DMS 273 treated with DMSO at 0.1 percent for 48 hours (cell line): ENCODE measurements at regions not wholly inside any gene's neighbourhood (a gene's known extent, or its start where the extent isn't known, plus 50 kb on each side); places are given as distances from the start of the nearest gene placed in this dataset.
"Not testable (repeated sequence)": the region's sequence is repeated elsewhere in the genome, so short reads cannot be mapped to it uniquely, and the experiment has no call there.

Experiments used
- DNase-seq: peaks from one replicate; lab custom pipeline; 2025; lab: John Stamatoyannopoulos, UW

DNA sequence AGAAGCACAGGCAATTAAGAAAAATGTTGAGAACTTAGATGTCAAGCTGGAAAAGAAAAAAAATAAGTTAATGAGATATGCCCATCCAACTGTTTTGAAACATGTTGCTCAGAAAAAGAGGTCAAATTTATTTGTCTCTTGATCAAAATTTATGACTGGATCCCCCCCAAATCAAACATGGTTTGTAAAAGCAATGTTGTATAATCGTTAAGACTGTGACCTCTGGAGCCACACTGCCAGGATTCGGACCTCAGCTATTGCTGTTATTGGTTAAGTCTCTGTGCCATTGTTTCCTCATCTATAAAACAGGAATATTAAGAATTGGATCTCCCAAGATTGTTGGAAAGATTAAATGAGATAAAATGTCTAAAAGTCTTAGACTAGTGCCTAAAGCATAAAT is 51.9 kb upstream of the LRRK2 start:
- no peak for DNase-seq

- DNase-seq = no peak
These were observed 53.3 kb upstream of the LRRK2 start for GRCh38 chr12:40171501-40171900.

DNA sequence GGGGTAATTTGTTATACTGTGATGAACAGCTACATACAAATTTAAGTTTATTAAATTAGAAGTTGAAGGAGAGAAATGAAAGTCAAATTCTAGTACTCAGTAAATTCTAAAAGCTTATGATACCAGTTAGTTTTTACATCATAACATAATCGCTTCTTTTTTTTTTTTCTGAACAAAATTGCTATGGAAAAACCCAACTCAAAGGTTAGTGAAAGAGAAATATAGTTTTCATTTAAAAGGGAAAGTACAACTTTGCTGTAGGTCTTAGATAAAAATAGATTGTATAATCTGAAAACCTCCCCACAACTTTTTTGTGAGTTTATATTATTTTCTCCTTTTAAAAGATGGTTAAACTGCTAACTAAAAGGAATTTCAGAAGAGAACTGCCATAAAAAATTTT is 53.7 kb upstream of the LRRK2 start:
- DNase-seq = no peak

DNA sequence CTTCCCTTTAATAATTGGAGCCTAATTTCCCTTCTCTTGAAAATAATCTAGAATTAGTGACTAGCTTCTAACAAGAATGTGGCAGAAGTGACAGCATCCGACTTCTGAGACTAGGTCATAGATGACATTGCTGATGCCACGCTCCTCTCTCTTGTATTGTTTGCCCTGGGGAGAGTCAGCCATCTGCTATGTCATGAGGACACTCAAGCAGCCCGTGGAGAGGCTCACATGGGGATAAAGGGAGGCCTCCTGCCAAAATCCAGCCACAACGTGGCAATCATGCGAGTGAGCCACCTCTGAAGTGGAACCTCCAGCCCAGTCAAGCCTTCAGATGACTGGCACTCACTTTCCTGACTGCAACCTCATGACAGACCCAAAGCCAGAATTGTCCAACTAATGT is 54.2 kb upstream of the LRRK2 start:
- no peak for DNase-seq

DNA sequence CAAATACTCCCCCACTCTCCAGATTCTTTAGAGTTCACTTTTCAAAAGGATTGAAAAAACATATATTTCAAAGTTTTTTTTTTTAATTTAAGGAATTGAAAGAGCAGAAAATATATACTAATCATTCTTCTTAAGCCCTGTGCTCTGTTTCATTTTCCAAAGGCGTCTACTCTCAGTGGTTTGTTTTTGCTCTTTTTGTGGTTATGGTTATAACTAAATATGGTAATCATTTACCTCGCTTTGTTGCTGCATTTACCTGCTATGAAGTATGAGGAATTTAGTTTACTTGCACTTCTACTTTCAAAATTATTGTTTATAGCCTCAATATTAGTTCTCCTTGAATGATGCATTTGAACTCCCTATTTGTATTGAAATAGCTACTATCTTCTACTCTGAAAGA is 55.9 kb upstream of the LRRK2 start:
- DNase-seq = no peak

DNA sequence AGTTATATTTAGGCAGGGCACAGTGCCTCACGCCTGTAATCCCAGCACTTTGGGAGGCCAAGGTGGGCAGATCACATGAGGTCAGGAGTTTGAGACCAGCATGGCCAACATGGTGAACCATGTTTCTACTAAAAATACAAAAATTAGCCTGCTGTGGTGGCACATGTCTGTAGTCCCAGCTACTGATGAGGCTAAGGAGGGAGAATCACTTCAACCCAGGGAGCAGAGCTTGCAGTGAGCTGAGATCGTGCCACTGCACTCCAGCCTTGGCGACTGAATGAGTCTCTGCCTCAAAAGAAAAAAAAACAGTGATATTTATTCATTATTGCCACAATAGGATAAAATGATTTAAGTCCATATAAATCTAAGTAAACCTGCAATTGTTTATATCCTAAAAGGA is 56.4 kb upstream of the LRRK2 start:
- DNase-seq = not testable (repeated sequence)

GRCh38 chr12:40168001-40168400 is 56.8 kb upstream of the LRRK2 start:
- no peak for DNase-seq

DNA sequence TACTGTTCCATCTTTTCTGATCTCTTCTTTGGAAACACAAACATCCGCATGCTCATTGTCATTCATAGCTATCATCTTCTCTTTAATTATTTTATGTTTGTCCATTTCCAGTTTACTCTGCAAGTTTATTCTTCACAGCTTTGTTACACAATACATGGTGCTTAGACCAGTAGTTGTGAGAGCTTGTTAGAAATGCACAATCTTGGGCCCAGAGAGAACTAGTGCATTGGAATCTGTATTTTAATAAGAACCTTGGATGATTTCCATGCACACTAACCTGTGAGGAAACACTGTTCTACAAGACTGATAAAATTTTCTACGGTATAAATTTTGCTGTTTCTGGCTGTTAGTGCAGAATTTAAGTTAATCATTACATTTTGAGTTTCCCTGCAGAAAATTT is 59.3 kb upstream of the SLC2A13 start:
- DNase-seq = no peak

DNA sequence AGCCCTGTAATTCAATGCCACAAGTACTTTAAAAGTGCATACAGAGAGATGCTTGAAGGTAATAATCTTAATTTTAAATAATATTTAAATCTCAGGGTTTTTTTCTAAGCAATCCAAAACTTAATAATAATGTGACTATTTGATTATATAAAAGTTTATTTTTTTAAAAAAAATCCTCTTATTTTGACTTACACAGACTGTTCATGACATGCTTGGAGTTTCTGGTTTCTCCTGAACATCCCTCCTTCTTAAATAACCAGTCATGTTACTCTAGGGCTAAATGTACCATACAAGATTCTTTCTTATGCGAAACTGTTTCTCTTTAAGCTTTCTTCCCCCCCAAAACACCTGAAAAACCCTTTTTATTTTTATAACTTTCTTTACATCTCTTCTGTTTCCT is 58.2 kb upstream of the SLC2A13 start:
- DNase-seq = no peak

DNA sequence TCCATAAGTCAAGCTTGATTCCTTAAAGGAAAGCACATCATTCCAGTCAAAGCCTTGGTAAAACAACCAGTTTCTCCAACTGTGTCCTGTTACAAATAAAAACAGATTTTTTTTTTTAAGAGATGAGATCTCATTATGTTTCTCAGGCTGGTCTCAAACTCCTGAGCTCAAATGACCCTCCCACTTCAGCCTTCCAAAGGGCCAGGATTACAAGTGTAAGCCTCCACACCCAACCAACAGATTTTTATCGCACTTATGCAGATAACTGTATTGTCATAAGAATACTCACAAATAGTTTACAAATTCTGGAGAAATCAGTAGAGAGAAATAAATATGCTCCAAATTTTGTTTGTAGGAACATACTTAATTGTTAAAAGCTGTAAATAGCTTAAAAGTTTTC is 56.2 kb upstream of the SLC2A13 start:
- DNase-seq = no peak

DNA sequence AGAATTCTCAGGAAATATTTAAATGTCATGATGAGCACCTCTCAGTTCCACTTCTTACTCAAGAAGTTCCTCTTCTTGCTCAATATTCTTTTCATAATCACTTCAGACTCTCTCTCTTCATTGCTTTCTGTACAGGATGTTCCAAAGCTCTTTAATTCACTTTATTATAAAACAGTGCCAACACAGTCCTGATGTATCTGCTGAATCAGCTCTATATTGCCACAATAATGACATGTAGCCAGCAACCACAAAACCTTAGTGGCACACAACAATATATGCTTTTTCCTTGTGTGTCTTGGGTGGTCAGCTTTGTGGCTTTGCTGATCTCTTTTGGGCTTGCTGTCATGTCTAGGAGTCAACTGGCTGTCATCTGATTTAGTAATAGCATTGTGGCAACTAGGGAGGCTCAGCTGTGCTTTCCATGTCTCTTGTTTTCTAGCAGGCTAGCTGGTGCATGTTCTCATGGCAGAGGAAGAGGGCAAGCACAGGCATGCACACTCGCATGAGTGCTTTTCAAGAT is 52.8 kb upstream of the SLC2A13 start:
- peak; percentile 35 for DNase-seq

DNA sequence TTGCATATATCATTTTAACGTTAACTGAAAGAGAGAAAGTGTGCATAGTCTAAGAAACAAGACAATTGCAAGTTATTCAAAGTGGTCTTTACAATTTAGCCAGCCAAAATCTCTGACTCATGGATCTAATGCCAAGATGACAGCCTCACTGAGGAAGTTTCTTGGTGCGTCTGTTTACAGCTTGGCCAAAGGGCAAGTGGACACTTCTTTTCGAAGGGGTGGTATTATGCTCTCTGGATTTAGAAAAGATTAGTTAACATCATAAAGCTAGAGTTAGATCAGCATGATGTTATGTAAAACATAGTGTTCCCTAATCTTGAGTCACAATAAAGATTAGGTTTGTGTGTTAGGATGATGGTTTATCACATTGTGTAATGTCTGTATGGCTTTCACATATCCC is 51.5 kb upstream of the SLC2A13 start:
- DNase-seq = no peak

- DNase-seq = no peak
These were observed 50.3 kb upstream of the SLC2A13 start for GRCh38 chr12:40156021-40156764.
